ENCODE measurements at regions not wholly inside any gene's neighbourhood (a gene's known extent, or its start where the extent isn't known, plus 50 kb on each side); places are given as distances from the start of the nearest gene placed in this dataset.
"Not testable (repeated sequence)": the region's sequence is repeated elsewhere in the genome, so short reads cannot be mapped to it uniquely, and the experiment has no call there.

- no peaks in the 10 kb centered on the region for H3K27me3 ChIP-seq
- H3K4me3 ChIP-seq = no peak overlapping the region
- intact Hi-C loops (cut with DNase I) = no loop called here
- H3K36me3 ChIP-seq = no peaks in the 10 kb centered on the region
- H3K4me1 ChIP-seq = no peaks in the 10 kb centered on the region
- no peak for DNase-seq
- no peak for TF ChIP-seq POLR2AphosphoS5 (IDR thresholded peaks at IDR 0.05)
- TF ChIP-seq, protein P1, sequence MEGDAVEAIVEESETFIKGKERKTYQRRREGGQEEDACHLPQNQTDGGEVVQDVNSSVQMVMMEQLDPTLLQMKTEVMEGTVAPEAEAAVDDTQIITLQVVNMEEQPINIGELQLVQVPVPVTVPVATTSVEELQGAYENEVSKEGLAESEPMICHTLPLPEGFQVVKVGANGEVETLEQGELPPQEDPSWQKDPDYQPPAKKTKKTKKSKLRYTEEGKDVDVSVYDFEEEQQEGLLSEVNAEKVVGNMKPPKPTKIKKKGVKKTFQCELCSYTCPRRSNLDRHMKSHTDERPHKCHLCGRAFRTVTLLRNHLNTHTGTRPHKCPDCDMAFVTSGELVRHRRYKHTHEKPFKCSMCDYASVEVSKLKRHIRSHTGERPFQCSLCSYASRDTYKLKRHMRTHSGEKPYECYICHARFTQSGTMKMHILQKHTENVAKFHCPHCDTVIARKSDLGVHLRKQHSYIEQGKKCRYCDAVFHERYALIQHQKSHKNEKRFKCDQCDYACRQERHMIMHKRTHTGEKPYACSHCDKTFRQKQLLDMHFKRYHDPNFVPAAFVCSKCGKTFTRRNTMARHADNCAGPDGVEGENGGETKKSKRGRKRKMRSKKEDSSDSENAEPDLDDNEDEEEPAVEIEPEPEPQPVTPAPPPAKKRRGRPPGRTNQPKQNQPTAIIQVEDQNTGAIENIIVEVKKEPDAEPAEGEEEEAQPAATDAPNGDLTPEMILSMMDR (IDR thresholded peaks at IDR 0.05) = no peak
- no peak for TF ChIP-seq EP300 (IDR thresholded peaks at IDR 0.05)
- TF ChIP-seq POLR2A (IDR thresholded peaks at IDR 0.05) = no peak
- H3K27ac ChIP-seq = no peak overlapping the region
- 72 to 79% methylated on average over 6 of the region's 6 CpGs for WGBS, 2 donors
- H3K9me3 ChIP-seq = no peaks in the 10 kb centered on the region
Measured at GRCh38 chr4:189143263-189143952, 797.3 kb upstream of the FRG1 start.

- 67 to 75% methylated on average over 24 of the region's 24 CpGs for WGBS, 2 donors
- Histone ChIP-seq H3K9me3 (peaks cover 0 to 3% (median 0%) of the 10 kb centered on the region in 4 donors), H3K4me1 (no peaks in the 10 kb centered on the region), H3K4me3 (no peak overlapping the region), H3K27me3 (no peaks in the 10 kb centered on the region), H3K36me3 (no peaks in the 10 kb centered on the region), H3K27ac (peak overlapping the region in 1 of 4 donors; percentile 12)
- TF ChIP-seq POLR2A (IDR thresholded peaks at IDR 0.05) (no peak), POLR2AphosphoS5 (IDR thresholded peaks at IDR 0.05) (no peak), EP300 (IDR thresholded peaks at IDR 0.05) (no peak)
- TF ChIP-seq, protein P1 (IDR thresholded peaks at IDR 0.05) = no peak
- intact Hi-C loops (cut with DNase I) = no loop called here
- DNase-seq = no peak
Measured at GRCh38 chr4:189147005-189147929, 793.4 kb upstream of the FRG1 start.

GRCh38 chr4:189155083-189155482 lies 785.6 kb upstream of the FRG1 start:
- H3K36me3 ChIP-seq; DNase-seq; intact Hi-C loops (cut with DNase I); H3K27ac ChIP-seq; H3K27me3 ChIP-seq; H3K4me1 ChIP-seq; H3K4me3 ChIP-seq; H3K9me3 ChIP-seq: not testable (repeated sequence)
- WGBS, 2 donors = 86 to 89% methylated on average over 13 of the region's 13 CpGs

- Histone ChIP-seq H3K4me1 (peaks cover 0 to 13% (median 3%) of the 10 kb centered on the region in 4 donors), H3K36me3 (no peaks in the 10 kb centered on the region), H3K27ac (no peak overlapping the region), H3K27me3 (no peaks in the 10 kb centered on the region), H3K4me3 (no peak overlapping the region), H3K9me3 (no peaks in the 10 kb centered on the region)
- intact Hi-C loops (cut with DNase I) = no loop called here
- DNase-seq = no peak
- WGBS, 2 donors = 51 to 59% methylated on average over 7 of the region's 7 CpGs
- TF ChIP-seq EP300 (IDR thresholded peaks at IDR 0.05) (no peak), POLR2A (IDR thresholded peaks at IDR 0.05) (no peak), POLR2AphosphoS5 (IDR thresholded peaks at IDR 0.05) (no peak)
- TF ChIP-seq, protein P1 (IDR thresholded peaks at IDR 0.05) = no peak
Measured at GRCh38 chr4:189162073-189162789, 778.4 kb upstream of the FRG1 start.

- Histone ChIP-seq H3K9me3 (no peaks in the 10 kb centered on the region), H3K36me3 (no peaks in the 10 kb centered on the region), H3K27ac (no peak overlapping the region), H3K27me3 (no peaks in the 10 kb centered on the region), H3K4me3 (no peak overlapping the region), H3K4me1 (peaks cover 0 to 13% (median 3%) of the 10 kb centered on the region in 4 donors)
- TF ChIP-seq, protein P1 (IDR thresholded peaks at IDR 0.05) = no peak
- TF ChIP-seq EP300 (IDR thresholded peaks at IDR 0.05) (no peak), POLR2AphosphoS5 (IDR thresholded peaks at IDR 0.05) (no peak), POLR2A (IDR thresholded peaks at IDR 0.05) (no peak)
- intact Hi-C loops (cut with DNase I) = no loop called here
- no peak for DNase-seq
Measured at GRCh38 chr4:189162888-189163287, 777.8 kb upstream of the FRG1 start.
